ENCODE measurements at regions not wholly inside any gene's neighbourhood (a gene's known extent, or its start where the extent isn't known, plus 50 kb on each side); places are given as distances from the start of the nearest gene placed in this dataset.
"Not testable (repeated sequence)": the region's sequence is repeated elsewhere in the genome, so short reads cannot be mapped to it uniquely, and the experiment has no call there.

GRCh38 chr17:16830770-16831169, 140.7 kb downstream of the CCDC144A start:
- not testable (repeated sequence) for TF ChIP-seq CTCF, POLR2A (IDR thresholded peaks at IDR 0.05)
